GM10266 (cell line): ENCODE measurements at regions not wholly inside any gene's neighbourhood (a gene's known extent, or its start where the extent isn't known, plus 50 kb on each side); places are given as distances from the start of the nearest gene placed in this dataset.

Source experiments
- DNase-seq: peaks from one replicate; pipeline ENCODE4 v3.0.0; 2012; ENCODE audit errors: extremely low spot score
- CTCF ChIP-seq: IDR thresholded peaks from 2 replicates; pipeline ENCODE4 v1.5.1; 2012; ENCODE audit warnings: mild to moderate bottlenecking, low read depth; ENCODE audit not compliant: control insufficient read depth, insufficient read depth; ENCODE audit errors: missing control alignments

DNA sequence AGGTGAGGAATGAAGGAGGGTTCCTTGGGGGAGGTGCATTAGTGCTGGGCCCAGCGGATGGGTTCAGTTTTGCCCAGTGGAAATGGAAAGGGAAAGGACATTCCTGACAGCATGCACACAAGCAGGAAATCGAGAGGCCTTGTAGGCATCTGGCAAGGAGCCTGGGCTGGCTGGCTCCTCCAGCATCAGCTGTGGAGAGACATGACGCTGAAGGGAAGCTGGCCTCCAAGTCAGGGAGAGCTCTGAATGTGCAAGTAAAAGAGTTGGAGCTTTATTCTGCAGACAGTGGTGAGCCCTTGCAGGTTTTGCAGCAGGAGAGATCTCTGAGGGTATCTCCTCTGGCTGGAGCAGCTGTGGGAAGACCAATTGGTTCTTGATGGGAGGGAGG, 154.3 kb downstream of the MRPL14 start:
- no peak for TF ChIP-seq CTCF
- no peak for DNase-seq

DNA sequence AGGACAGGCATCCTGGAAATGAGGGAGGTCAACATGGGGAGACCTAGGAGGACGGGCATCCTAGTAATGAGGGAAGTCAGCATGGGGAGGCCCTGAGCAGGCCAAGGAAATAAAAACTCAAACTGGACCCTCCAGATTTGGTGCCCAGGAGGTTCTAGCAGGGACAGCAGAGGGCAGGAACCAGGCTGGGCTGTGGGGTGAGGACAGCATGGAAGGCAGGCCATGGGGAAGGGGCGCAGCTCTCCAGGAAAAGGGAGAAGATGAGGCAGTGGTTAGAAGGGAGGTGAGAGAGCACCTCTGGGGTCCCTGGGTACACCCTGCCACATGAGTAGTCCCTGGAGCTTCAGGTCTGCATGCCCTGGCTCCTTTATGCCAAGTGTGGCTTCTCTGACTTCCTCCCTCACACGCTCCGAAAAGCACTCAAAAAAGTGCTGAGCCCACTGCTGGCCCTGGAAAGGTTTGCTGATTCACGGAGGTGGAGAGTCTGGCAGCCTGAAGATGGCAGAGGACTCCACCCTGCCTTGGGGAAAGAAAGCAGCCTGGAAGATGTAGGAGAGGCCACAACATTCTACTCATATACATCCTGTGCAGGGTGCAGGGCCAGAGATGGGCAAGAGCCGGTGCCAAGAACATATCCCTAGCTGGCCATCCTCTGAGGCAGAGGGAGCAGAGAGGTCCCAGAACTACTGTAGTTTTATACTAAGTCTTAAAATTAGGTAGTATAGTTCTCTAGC, 154.9 kb downstream of the MRPL14 start:
- no peak for DNase-seq
- no peak for TF ChIP-seq CTCF

DNA sequence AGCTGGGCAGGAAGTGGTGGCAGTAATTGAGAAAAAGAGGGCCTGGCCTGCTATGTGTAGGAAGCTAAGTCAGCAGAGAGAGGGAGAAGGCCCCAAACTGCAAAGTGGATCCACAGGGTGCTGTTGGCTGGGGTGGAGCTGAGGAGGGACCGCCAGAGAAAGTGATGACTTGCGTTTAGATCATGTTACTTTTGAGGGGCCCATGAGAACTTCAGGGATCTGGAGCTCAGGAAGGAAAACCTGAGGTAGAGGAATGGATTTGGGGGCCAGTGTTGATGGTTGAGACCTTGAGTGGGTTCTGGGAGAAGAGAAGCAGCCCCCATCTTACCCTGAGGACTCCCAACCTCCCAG, 155.5 kb downstream of the MRPL14 start:
- no peak for DNase-seq
- no peak for TF ChIP-seq CTCF

DNA sequence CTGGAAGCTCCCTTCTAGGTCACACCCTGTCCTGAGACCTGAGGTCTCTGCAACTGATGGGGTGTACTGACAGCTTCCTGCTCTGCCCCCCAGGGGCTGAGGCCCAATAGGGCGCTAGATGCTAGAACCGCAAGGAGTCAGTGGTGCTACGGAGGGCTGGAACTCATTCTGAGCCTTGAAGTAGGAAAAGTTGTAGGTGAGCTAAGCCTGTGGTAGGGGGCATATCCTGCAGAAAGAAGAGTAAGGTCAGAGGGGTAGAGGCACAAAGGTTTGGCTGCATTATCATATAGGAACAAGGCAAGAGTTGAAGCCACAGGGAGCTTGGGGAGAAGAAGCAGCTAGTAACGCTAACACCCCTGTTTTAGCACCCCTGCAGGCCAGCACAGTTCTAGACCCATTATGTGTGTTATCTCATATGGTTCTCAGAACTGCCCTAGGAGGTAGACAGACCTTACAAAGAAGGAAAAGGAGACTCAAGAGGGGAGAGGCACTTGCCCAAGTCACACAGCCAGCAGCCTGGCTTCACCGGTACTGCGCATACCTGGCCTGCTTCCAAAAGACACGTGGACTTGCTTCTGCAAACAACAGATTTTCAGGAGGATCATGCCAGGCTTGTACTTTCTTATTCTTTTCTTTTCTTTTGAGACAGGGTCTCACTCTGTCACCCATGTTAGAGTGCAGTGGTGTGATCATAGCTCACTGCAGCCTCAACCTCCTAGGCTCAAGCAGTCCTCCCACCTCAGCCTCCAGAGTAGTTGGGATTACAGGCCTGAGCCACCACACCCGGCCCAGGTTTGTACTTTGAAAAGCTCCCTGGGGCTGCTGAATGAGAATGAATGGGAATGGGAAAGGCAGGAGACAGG, 156.1 kb downstream of the MRPL14 start:
- no peak for TF ChIP-seq CTCF

DNA sequence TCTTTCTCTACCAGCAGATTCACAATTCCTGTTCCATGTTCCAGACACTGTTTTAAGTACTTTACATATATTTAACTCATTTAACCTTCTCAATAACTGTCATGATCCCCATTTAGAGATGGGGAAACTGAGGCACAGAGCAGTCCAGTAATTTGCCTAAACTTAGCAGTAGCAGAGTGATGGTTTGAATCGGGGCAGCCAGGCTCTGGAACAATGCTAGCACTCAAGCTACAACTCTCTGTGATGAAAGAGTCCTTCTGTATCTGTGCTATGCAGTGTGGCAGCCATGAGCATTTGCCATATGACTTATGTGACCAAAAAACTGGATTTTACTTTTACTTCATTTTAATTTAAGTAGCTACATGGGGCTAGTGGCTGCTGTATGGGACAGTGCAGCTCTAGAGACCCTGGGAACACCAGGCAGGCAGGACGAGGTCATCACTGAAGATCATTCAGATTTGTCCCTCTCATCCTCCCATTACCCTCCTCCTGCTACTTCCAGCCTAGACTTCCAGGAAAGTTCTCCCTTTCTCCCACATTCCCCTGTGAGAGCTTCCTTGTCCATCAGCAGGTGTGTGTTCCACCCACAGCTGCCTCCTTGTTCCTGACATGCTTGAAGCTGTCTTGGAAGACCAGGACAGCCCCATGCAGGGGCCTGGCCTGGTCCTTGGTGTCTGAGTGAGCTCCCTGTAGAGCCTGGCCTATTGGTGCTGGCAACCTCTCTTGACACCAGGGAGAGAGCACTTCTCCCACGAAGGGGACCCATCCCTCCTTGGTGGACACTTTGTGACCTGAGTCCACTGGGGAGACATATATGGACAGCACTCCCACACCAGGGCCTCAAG, 157.0 kb downstream of the MRPL14 start:
- TF ChIP-seq CTCF, result no peak
- no peak for DNase-seq

More for the DNA sequence above, 156.1 kb downstream of the MRPL14 start:
- DNase-seq, result no peak

DNA sequence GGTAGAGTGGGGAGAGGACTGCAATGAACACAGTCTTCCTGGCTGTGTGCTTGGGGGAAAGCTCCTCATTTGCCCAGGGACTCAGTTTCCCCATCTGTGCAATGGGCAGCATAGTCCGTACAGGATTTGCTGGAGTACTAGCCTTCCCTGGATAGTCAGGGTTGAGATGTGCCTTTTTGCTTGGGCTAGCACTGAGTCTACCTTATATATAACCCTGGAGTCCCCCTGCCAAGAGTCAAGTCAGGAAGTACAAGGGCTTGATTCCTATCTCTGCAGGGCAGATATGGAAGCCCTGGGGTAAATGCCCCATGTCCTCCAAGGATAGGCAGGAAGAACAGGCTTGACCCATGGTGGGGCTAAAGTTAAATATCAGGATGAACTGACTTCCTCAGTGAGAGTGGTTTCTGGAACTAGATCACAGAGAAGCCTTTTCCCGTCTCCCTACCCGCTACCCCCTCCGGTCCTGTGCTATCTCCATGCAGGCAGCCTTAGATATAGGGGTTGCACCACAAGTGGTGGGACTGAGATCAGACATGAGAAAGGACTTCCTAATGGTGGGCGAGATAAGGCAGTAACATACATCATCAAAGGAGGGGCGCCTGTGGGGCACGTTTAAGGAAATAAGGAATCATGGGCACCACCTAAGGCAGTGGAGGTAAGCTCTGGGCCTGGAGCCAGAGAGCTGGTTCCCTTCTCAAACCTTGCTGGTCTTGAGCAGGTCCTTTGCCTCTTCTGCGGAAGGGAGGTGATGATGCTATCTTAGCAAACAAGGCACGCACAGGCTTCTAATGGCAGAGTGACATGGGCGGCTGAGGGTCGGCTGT, 157.9 kb downstream of the MRPL14 start:
- no peak for DNase-seq
- TF ChIP-seq CTCF, result no peak
